Activated T-helper 9 cell treated with anti-CD3 and anti-CD28 coated beads, Interleukin-2, amount 50 U/mL, for 16 hours (primary cell): ENCODE measurements at regions not wholly inside any gene's neighbourhood (a gene's known extent, or its start where the extent isn't known, plus 50 kb on each side); places are given as distances from the start of the nearest gene placed in this dataset.

Experiments used
- DNase-seq: peaks from one replicate; pipeline ENCODE4 v3.0.0-alpha.2; 2020; ENCODE audit warnings: low read depth

- no peak for DNase-seq
These were observed 342.9 kb upstream of the ACVR2A start for GRCh38 chr2:147501968-147502367.

GRCh38 chr2:147500819-147501395, 343.9 kb upstream of the ACVR2A start:
- DNase-seq: no peak

GRCh38 chr2:147500229-147500628, 344.6 kb upstream of the ACVR2A start:
- no peak for DNase-seq

GRCh38 chr2:147499785-147500184, 345.0 kb upstream of the ACVR2A start:
- DNase-seq: no peak

- no peak for DNase-seq
These were observed 349.1 kb upstream of the ACVR2A start for GRCh38 chr2:147495734-147496133.

- no peak for DNase-seq
These were observed 352.4 kb upstream of the ACVR2A start for GRCh38 chr2:147492471-147492870.

GRCh38 chr2:147491506-147491905, 353.3 kb upstream of the ACVR2A start:
- DNase-seq: no peak

GRCh38 chr2:147490401-147491261, 354.2 kb upstream of the ACVR2A start:
- no peak for DNase-seq

- no peak for DNase-seq
These were observed 356.4 kb upstream of the ACVR2A start for GRCh38 chr2:147488472-147488871.

- no peak for DNase-seq
These were observed 356.9 kb upstream of the ACVR2A start for GRCh38 chr2:147487978-147488289.

- DNase-seq: no peak
These were observed 357.4 kb upstream of the ACVR2A start for GRCh38 chr2:147487286-147487977.

GRCh38 chr2:147485210-147485851, 359.5 kb upstream of the ACVR2A start:
- DNase-seq: no peak

- no peak for DNase-seq
These were observed 360.9 kb upstream of the ACVR2A start for GRCh38 chr2:147483911-147484310.

- no peak for DNase-seq
These were observed 361.7 kb upstream of the ACVR2A start for GRCh38 chr2:147482916-147483669.

- no peak for DNase-seq
These were observed 362.5 kb upstream of the ACVR2A start for GRCh38 chr2:147482111-147482895.

- no peak for DNase-seq
These were observed 365.5 kb upstream of the ACVR2A start for GRCh38 chr2:147479358-147479757.

GRCh38 chr2:147473075-147473474, 371.8 kb upstream of the ACVR2A start:
- no peak for DNase-seq

GRCh38 chr2:147471126-147471525, 373.7 kb upstream of the ACVR2A start:
- DNase-seq: no peak

GRCh38 chr2:147469471-147469870, 375.4 kb upstream of the ACVR2A start:
- no peak for DNase-seq

GRCh38 chr2:147468963-147469362, 375.9 kb upstream of the ACVR2A start:
- DNase-seq: no peak

GRCh38 chr2:147468349-147468748, 376.5 kb upstream of the ACVR2A start:
- DNase-seq: no peak
